Activated CD8-positive, alpha-beta memory T cell treated with anti-CD3 and anti-CD28 coated beads, Interleukin-2, amount 10 ng/mL, durations not matched to agents 7 days and 5 days (primary cell): ENCODE measurements at regions not wholly inside any gene's neighbourhood (a gene's known extent, or its start where the extent isn't known, plus 50 kb on each side); places are given as distances from the start of the nearest gene placed in this dataset.
"Not testable (repeated sequence)": the region's sequence is repeated elsewhere in the genome, so short reads cannot be mapped to it uniquely, and the experiment has no call there.

ENCODE experiments used
- ATAC-seq: fragments of 150-1000 bp; cut with Tn5 transposase; one replicate; pipeline ENCODE4 v1.10.0; 2021; ENCODE audit warnings: moderate library complexity
- CTCF ChIA-PET: fragments of 350-600 bp; sonication (Branson Sonifier 250); formaldehyde crosslinking; loops from one replicate; lab custom pipeline; 2021; ENCODE audit warnings: antibody characterized with exemption; lab: Charles Lee
- DNase-seq: peaks from one replicate; pipeline ENCODE4 v3.0.0-alpha.2; 2020
- H3K27ac Mint-ChIP-seq: one replicate; pipeline ENCODE4 v1.8.0; 2021; ENCODE audit warnings: mild to moderate bottlenecking, mixed read lengths
- H3K27me3 Mint-ChIP-seq: one replicate; pipeline ENCODE4 v1.8.0; 2021; ENCODE audit warnings: mixed read lengths
- H3K36me3 Mint-ChIP-seq: one replicate; pipeline ENCODE4 v1.8.0; 2021; ENCODE audit warnings: mild to moderate bottlenecking, mixed read lengths
- H3K4me1 Mint-ChIP-seq: one replicate; pipeline ENCODE4 v1.8.0; 2021; ENCODE audit warnings: mixed read lengths
- H3K4me3 Mint-ChIP-seq: one replicate; pipeline ENCODE4 v1.8.0; 2021; ENCODE audit warnings: mild to moderate bottlenecking, moderate library complexity, mixed read lengths
- H3K9me3 Mint-ChIP-seq: one replicate; pipeline ENCODE4 v1.8.0; 2022; ENCODE audit warnings: low read depth, mixed read lengths

- Mint-ChIP-seq H3K4me3 (no peak overlapping the region), H3K27me3 (no peaks in the 10 kb centered on the region), H3K36me3 (no peaks in the 10 kb centered on the region), H3K9me3 (no peaks in the 10 kb centered on the region), H3K4me1 (no peaks in the 10 kb centered on the region), H3K27ac (no peak overlapping the region)
- CTCF ChIA-PET, result no interaction called here
- no peak for ATAC-seq
- no peak for DNase-seq
Measured at GRCh38 chrY:8036563-8036962, 1125.0 kb upstream of the AMELY start.

DNA sequence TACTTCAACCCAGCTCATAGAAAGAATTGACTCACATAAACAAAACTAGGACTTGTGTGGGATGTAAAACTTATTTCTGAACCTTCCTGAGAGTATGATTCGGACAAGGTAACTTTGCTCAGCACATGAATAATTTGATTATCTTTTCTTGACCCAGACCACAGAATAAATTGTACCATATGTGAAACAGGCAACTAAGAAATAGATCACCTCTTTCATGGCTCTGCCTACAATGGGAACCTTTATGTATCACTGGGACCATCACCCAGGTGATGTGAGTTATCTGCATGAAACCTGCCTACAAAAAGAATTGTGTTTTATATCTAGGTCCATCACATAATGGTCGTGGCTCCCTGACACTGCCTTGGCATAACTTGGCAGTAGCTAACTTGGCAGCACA lies 1124.1 kb upstream of the AMELY start:
- no peak for DNase-seq
- CTCF ChIA-PET, result no interaction called here
- H3K9me3 Mint-ChIP-seq, result no peaks in the 10 kb centered on the region
- H3K27ac Mint-ChIP-seq, result no peak overlapping the region
- H3K4me1 Mint-ChIP-seq, result no peaks in the 10 kb centered on the region
- no peak for ATAC-seq
- H3K27me3 Mint-ChIP-seq, result no peaks in the 10 kb centered on the region
- no peak overlapping the region for H3K4me3 Mint-ChIP-seq
- H3K36me3 Mint-ChIP-seq, result no peaks in the 10 kb centered on the region

DNA sequence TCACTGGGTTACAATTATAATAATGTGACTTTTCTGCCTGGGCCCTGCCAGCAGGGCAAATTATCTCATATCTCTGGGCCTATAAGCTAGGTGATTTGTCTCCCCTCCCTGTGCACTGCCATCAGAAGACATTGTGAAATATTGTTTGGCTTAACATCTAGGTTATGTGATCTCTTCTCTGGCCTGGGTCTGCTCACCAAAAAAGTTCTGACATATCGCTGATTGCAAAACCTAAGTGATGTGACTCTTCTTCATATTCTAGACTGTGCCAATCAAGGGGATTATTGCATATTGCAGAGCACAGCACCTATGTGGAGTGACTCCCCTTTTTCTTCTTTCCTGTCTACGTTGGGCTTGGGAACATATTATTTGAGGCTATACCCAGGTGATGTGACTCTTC lies 1123.1 kb upstream of the AMELY start:
- no peak overlapping the region for H3K4me3 Mint-ChIP-seq
- no peaks in the 10 kb centered on the region for H3K36me3 Mint-ChIP-seq
- CTCF ChIA-PET, result no interaction called here
- no peak for ATAC-seq
- DNase-seq, result no peak
- H3K9me3 Mint-ChIP-seq, result no peaks in the 10 kb centered on the region
- no peaks in the 10 kb centered on the region for H3K4me1 Mint-ChIP-seq
- no peaks in the 10 kb centered on the region for H3K27me3 Mint-ChIP-seq
- no peak overlapping the region for H3K27ac Mint-ChIP-seq

GRCh38 chrY:8033200-8033599 lies 1121.6 kb upstream of the AMELY start:
- ATAC-seq (no peak), DNase-seq (no peak)
- Mint-ChIP-seq H3K27ac (no peak overlapping the region), H3K27me3 (no peaks in the 10 kb centered on the region), H3K4me3 (no peak overlapping the region), H3K9me3 (no peaks in the 10 kb centered on the region), H3K36me3 (no peaks in the 10 kb centered on the region), H3K4me1 (no peaks in the 10 kb centered on the region)
- CTCF ChIA-PET, result no interaction called here

- H3K4me1 Mint-ChIP-seq, result no peaks in the 10 kb centered on the region
- ATAC-seq, result no peak
- no peak for DNase-seq
- H3K27me3 Mint-ChIP-seq, result no peaks in the 10 kb centered on the region
- CTCF ChIA-PET, result no interaction called here
- no peaks in the 10 kb centered on the region for H3K9me3 Mint-ChIP-seq
- no peaks in the 10 kb centered on the region for H3K36me3 Mint-ChIP-seq
- H3K4me3 Mint-ChIP-seq, result no peak overlapping the region
- no peak overlapping the region for H3K27ac Mint-ChIP-seq
Measured at GRCh38 chrY:8020540-8020939, 1109.0 kb upstream of the AMELY start.

DNA sequence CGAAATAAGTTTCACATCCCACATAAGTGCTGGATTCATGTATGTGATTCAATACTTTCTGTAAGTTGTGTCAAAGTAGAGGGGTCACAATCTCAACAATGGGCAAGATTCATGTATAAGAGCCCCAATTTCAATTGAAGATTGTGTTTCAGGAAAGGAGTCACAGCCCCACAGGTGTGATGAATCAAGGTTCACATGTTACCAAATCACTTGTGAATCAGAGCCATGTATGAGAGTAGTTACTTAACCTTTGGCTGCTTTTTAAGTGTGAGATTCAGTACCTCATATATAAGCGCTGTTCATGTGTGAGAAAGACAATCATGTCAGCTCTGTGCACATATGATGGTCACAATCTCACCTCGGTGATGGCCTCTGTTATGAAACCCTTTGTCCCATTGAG lies 1100.0 kb upstream of the AMELY start:
- H3K4me3 Mint-ChIP-seq, result no peak overlapping the region
- CTCF ChIA-PET, result no interaction called here
- no peaks in the 10 kb centered on the region for H3K9me3 Mint-ChIP-seq
- H3K27me3 Mint-ChIP-seq, result no peaks in the 10 kb centered on the region
- no peaks in the 10 kb centered on the region for H3K36me3 Mint-ChIP-seq
- H3K4me1 Mint-ChIP-seq, result no peaks in the 10 kb centered on the region
- H3K27ac Mint-ChIP-seq, result no peak overlapping the region
- DNase-seq (no peak), ATAC-seq (no peak)

DNA sequence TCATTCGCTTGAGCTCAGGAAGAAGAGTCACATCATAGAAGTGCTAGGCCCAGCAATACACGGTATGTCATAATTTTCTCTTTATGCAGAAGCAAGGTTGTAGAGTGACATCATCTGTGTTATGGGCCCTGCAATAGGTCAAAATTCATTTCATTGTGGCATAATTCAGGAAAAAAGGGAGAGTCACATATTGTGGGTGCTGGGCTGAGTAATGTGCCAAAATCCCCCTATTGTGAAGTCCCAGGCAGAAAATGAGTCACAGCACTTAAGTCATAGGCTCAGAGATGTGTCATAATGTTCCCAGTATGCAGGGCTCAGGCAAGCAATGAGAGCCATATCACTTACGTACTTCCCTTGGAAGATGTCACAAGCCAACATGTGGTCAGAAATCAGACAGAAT lies 1092.6 kb upstream of the AMELY start:
- Mint-ChIP-seq H3K36me3 (no peaks in the 10 kb centered on the region), H3K27ac (no peak overlapping the region)
- DNase-seq, result no peak

DNA sequence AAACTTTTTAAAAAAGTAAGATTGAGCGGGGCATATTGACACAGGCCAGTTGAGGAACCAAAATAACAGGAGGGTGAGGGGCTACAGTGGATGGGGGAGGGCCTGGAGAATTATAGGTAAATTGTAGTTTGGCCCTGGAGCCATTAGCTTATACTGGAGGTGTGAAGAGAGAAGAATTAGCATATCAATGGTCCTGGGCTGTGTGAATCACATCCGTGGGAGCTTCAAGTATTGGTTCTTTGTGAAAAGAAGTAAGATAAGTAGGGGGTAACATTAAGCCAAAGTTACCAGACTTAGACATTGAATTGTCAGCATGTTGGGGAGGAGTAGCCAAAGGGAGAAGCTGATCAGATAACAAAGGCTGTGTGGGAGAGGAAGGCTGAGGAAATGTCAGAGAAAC lies 1085.2 kb upstream of the AMELY start:
- Mint-ChIP-seq H3K4me3 (no peak overlapping the region), H3K9me3 (peaks cover 2% of the 10 kb centered on the region)
- CTCF ChIA-PET, result no interaction called here

More for the DNA sequence above, 1092.6 kb upstream of the AMELY start:
- H3K27me3 Mint-ChIP-seq, result no peaks in the 10 kb centered on the region
- H3K4me1 Mint-ChIP-seq, result no peaks in the 10 kb centered on the region
- no peaks in the 10 kb centered on the region for H3K9me3 Mint-ChIP-seq
- no peak overlapping the region for H3K4me3 Mint-ChIP-seq
- ATAC-seq, result peak; percentile 12
- CTCF ChIA-PET, result no interaction called here

DNA sequence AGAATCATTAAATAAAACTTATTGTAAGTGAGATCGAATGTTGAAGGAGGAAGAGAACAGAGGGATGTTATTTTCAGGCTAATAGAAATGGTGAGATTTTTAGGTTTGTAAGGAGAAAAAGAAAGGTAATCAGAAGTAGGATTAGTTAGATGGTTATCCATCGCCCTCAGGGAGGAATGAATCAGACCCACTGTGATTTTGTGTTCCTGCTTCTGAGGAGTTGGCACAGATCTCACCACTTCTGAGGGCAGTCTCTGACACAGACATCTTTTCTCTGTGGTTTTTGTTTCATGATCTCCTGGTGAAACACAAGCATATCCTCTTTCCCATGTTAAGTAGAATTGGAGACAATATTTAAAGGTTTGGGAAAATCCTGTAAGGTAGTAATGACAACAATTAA lies 1083.2 kb upstream of the AMELY start:
- H3K27me3 Mint-ChIP-seq, H3K27ac Mint-ChIP-seq, DNase-seq, H3K9me3 Mint-ChIP-seq, ATAC-seq, H3K4me3 Mint-ChIP-seq, H3K36me3 Mint-ChIP-seq, CTCF ChIA-PET, H3K4me1 Mint-ChIP-seq: not testable (repeated sequence)

More for the DNA sequence above, 1085.2 kb upstream of the AMELY start:
- no peaks in the 10 kb centered on the region for H3K27me3 Mint-ChIP-seq
- ATAC-seq, result no peak
- no peak overlapping the region for H3K27ac Mint-ChIP-seq
- no peak for DNase-seq
- peaks cover 2% of the 10 kb centered on the region for H3K36me3 Mint-ChIP-seq
- H3K4me1 Mint-ChIP-seq, result no peaks in the 10 kb centered on the region

DNA sequence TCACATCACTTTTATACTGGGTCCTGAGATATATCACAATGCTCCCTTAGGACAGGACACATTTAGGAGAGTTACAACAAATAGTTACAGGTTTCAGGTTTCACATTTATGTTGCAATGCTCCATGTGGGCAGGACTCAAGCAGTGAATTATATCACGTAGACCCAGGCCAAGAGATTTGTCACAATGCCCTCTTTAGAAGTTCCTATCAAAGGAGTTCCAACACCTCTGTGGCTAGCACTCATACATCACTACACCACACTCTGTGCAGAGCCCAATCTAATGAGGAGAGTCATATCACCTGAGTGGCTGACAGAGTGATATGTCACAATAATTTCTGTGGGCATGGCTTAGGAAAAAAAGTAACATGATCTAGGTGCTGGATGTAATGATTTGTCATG lies 1068.2 kb upstream of the AMELY start:
- ATAC-seq, result no peak
- no peaks in the 10 kb centered on the region for H3K27me3 Mint-ChIP-seq
- H3K36me3 Mint-ChIP-seq, result no peaks in the 10 kb centered on the region
- no peak overlapping the region for H3K27ac Mint-ChIP-seq
- no peaks in the 10 kb centered on the region for H3K4me1 Mint-ChIP-seq
- no peaks in the 10 kb centered on the region for H3K9me3 Mint-ChIP-seq
- H3K4me3 Mint-ChIP-seq, result no peak overlapping the region
- DNase-seq, result no peak
- CTCF ChIA-PET, result no interaction called here

GRCh38 chrY:7977301-7977700 lies 1065.7 kb upstream of the AMELY start:
- DNase-seq (no peak), ATAC-seq (no peak)
- H3K4me1 Mint-ChIP-seq, result no peaks in the 10 kb centered on the region
- no peak overlapping the region for H3K4me3 Mint-ChIP-seq
- no peaks in the 10 kb centered on the region for H3K36me3 Mint-ChIP-seq
- H3K27ac Mint-ChIP-seq, result no peak overlapping the region
- no peaks in the 10 kb centered on the region for H3K27me3 Mint-ChIP-seq
- no peaks in the 10 kb centered on the region for H3K9me3 Mint-ChIP-seq
- CTCF ChIA-PET, result no interaction called here

- Mint-ChIP-seq H3K27ac (no peak overlapping the region), H3K27me3 (no peaks in the 10 kb centered on the region), H3K4me3 (no peak overlapping the region), H3K4me1 (no peaks in the 10 kb centered on the region), H3K9me3 (no peaks in the 10 kb centered on the region), H3K36me3 (no peaks in the 10 kb centered on the region)
- ATAC-seq (no peak), DNase-seq (no peak)
- CTCF ChIA-PET, result no interaction called here
Measured at GRCh38 chrY:7968293-7968692, 1056.7 kb upstream of the AMELY start.

- no peak overlapping the region for H3K27ac Mint-ChIP-seq
- no peaks in the 10 kb centered on the region for H3K9me3 Mint-ChIP-seq
- no peak for DNase-seq
- H3K4me1 Mint-ChIP-seq, result no peaks in the 10 kb centered on the region
- no peak for ATAC-seq
- H3K36me3 Mint-ChIP-seq, result no peaks in the 10 kb centered on the region
- CTCF ChIA-PET, result no interaction called here
- no peaks in the 10 kb centered on the region for H3K27me3 Mint-ChIP-seq
- no peak overlapping the region for H3K4me3 Mint-ChIP-seq
Measured at GRCh38 chrY:7966916-7967315, 1055.4 kb upstream of the AMELY start.

- Mint-ChIP-seq H3K27ac (no peak overlapping the region), H3K36me3 (no peaks in the 10 kb centered on the region), H3K27me3 (no peaks in the 10 kb centered on the region), H3K4me3 (no peak overlapping the region), H3K4me1 (no peaks in the 10 kb centered on the region), H3K9me3 (no peaks in the 10 kb centered on the region)
- ATAC-seq, result no peak
- CTCF ChIA-PET, result no interaction called here
- no peak for DNase-seq
Measured at GRCh38 chrY:7963393-7963792, 1051.8 kb upstream of the AMELY start.

DNA sequence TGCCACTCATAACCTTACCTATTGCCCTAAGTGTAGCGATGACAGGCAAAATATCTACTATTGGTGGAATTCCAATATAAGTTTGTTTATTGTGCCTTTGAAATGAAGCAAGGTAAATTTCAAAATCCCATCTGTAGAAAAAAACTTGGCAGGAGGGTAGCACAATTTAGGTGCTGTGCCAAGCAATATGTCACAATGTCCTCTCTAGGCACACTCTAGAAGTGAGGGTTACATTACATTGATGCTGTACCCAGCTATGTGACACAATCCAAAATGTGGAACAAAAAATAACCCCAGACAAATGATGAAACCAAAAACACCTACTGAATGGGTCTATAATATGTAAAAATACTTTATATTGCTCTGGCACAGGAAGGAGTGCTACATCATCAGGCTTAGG lies 1050.8 kb upstream of the AMELY start:
- no peaks in the 10 kb centered on the region for H3K9me3 Mint-ChIP-seq
- ATAC-seq, result no peak
- H3K27ac Mint-ChIP-seq, result no peak overlapping the region
- no peaks in the 10 kb centered on the region for H3K36me3 Mint-ChIP-seq
- no peak overlapping the region for H3K4me3 Mint-ChIP-seq
- H3K4me1 Mint-ChIP-seq, result no peaks in the 10 kb centered on the region
- no peaks in the 10 kb centered on the region for H3K27me3 Mint-ChIP-seq
- CTCF ChIA-PET, result no interaction called here
- DNase-seq, result no peak
